ENCODE measurements at regions not wholly inside any gene's neighbourhood (a gene's known extent, or its start where the extent isn't known, plus 50 kb on each side); places are given as distances from the start of the nearest gene placed in this dataset.

DNA sequence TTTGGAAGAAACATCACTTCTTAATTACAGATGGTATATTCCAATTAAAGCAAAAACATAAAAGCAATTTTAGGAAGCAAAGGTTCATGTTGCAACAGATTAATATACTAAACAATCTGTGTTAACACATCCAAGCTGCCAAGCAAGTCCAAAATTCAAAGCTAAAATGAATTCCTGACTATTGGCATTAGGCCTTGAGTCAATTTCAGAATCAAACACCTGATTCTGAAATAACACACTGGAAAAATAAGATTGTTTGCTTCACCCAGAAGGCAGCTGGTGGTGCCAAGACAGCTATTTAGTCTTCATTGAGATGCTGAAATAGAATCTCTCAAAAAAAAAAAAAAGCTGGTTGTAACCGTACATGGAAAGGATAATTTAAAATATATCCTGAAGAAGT lies 465.6 kb downstream of the SOCS6 start:
- no TSS peak for BruUV-seq (replicated peaks)
- intact Hi-C loops (cut with micrococcal nuclease; ENCODE audit: unreplicated experiment), result no loop called here
- no peak for DNase-seq (ENCODE audit: low spot score)
- no peak for TF ChIP-seq EZH2 (IDR thresholded peaks at IDR 0.05; ENCODE audit: borderline replicate concordance, low read depth, low read length, poor library complexity, severe bottlenecking)
- TF ChIP-seq, protein P1, sequence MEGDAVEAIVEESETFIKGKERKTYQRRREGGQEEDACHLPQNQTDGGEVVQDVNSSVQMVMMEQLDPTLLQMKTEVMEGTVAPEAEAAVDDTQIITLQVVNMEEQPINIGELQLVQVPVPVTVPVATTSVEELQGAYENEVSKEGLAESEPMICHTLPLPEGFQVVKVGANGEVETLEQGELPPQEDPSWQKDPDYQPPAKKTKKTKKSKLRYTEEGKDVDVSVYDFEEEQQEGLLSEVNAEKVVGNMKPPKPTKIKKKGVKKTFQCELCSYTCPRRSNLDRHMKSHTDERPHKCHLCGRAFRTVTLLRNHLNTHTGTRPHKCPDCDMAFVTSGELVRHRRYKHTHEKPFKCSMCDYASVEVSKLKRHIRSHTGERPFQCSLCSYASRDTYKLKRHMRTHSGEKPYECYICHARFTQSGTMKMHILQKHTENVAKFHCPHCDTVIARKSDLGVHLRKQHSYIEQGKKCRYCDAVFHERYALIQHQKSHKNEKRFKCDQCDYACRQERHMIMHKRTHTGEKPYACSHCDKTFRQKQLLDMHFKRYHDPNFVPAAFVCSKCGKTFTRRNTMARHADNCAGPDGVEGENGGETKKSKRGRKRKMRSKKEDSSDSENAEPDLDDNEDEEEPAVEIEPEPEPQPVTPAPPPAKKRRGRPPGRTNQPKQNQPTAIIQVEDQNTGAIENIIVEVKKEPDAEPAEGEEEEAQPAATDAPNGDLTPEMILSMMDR (conservative IDR thresholded peaks at IDR 0.05; ENCODE audit: low read depth, low read length), result no peak
- H3K4me1 ChIP-seq (ENCODE audit: insufficient read depth, low read length, poor library complexity, severe bottlenecking), result no peaks in the 10 kb centered on the region
- no peak overlapping the region for H3K27ac ChIP-seq (ENCODE audit: low read depth, low read length, poor library complexity, severe bottlenecking)
- no peaks in the 10 kb centered on the region for H3K36me3 ChIP-seq (ENCODE audit: insufficient read depth, low read length, poor library complexity, severe bottlenecking)
- ChIA-PET CTCF (no interaction called here), POLR2A (ENCODE audit: low non-redundant PET) (no interaction called here)
- no peaks in the 10 kb centered on the region for H3K9me3 ChIP-seq (ENCODE audit: low read depth, low read length, poor library complexity, severe bottlenecking)
- H3K27me3 ChIP-seq (replicated peaks; ENCODE audit: insufficient read depth, low read depth, low read length, poor library complexity), result no peaks in the 10 kb centered on the region
- H3K4me3 ChIP-seq (ENCODE audit: low read depth, low read length, poor library complexity, severe bottlenecking), result no peak overlapping the region

DNA sequence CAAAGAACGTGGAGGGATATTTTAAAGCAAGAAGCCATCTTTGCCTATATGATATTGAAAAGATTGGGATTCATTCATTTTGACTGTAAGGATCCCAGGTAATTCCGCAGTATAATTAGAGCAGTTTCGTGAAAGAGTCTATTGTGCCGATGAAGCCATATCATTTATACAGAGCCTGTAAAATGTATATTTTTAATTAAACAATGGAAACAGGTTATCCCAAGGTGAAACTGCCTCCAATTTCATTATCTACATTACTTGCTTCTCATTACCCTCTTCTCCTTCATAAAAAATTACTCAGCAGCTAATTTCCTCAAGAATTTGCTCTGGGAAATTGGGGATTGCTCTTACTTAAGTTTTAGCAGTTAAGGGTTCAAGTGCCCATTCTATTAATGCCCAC lies 444.1 kb downstream of the SOCS6 start:
- Histone ChIP-seq H3K9me3 (ENCODE audit: low read depth, low read length, poor library complexity, severe bottlenecking) (peaks cover 4% of the 10 kb centered on the region), H3K4me1 (ENCODE audit: insufficient read depth, low read length, poor library complexity, severe bottlenecking) (no peaks in the 10 kb centered on the region)
- POLR2A ChIA-PET (ENCODE audit: low non-redundant PET), result no interaction called here

DNA sequence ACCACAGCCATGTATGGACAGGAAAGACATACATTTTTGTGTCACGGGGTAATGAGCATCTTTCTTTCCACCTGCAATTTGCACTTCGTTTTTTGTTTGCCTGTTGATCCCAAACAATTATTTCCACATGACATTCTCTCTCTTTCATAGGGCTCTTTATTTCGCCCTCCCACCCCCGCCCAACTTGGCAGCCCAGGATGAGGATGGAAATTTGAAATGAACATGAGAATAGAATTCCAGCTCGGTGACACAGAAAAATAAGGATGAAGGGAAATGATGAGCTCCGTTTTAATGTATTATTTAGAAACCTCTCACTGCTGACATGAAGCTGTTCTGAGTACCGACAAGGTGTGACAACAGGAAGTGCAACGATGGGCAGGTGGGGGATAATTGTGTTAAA lies 443.3 kb downstream of the SOCS6 start:
- intact Hi-C loops (cut with micrococcal nuclease; ENCODE audit: unreplicated experiment), result no loop called here
- no peak for TF ChIP-seq EZH2 (IDR thresholded peaks at IDR 0.05; ENCODE audit: borderline replicate concordance, low read depth, low read length, poor library complexity, severe bottlenecking)
- TF ChIP-seq, protein P1 (conservative IDR thresholded peaks at IDR 0.05; ENCODE audit: low read depth, low read length), result no peak
- Histone ChIP-seq H3K4me3 (ENCODE audit: low read depth, low read length, poor library complexity, severe bottlenecking) (no peak overlapping the region), H3K36me3 (ENCODE audit: insufficient read depth, low read length, poor library complexity, severe bottlenecking) (no peaks in the 10 kb centered on the region), H3K4me1 (ENCODE audit: insufficient read depth, low read length, poor library complexity, severe bottlenecking) (no peaks in the 10 kb centered on the region), H3K27ac (ENCODE audit: low read depth, low read length, poor library complexity, severe bottlenecking) (no peak overlapping the region), H3K9me3 (ENCODE audit: low read depth, low read length, poor library complexity, severe bottlenecking) (peaks cover 4% of the 10 kb centered on the region), H3K27me3 (replicated peaks; ENCODE audit: insufficient read depth, low read depth, low read length, poor library complexity) (no peaks in the 10 kb centered on the region)
- DNase-seq (ENCODE audit: low spot score), result no peak
- ChIA-PET POLR2A (ENCODE audit: low non-redundant PET) (no interaction called here), CTCF (no interaction called here)
- BruUV-seq (replicated peaks), result no TSS peak

More for the DNA sequence above, 444.1 kb downstream of the SOCS6 start:
- Histone ChIP-seq H3K27me3 (replicated peaks; ENCODE audit: insufficient read depth, low read depth, low read length, poor library complexity) (no peaks in the 10 kb centered on the region), H3K36me3 (ENCODE audit: insufficient read depth, low read length, poor library complexity, severe bottlenecking) (no peaks in the 10 kb centered on the region), H3K4me3 (ENCODE audit: low read depth, low read length, poor library complexity, severe bottlenecking) (no peak overlapping the region), H3K27ac (ENCODE audit: low read depth, low read length, poor library complexity, severe bottlenecking) (no peak overlapping the region)
- intact Hi-C loops (cut with micrococcal nuclease; ENCODE audit: unreplicated experiment), result no loop called here
- no peak for TF ChIP-seq EZH2 (IDR thresholded peaks at IDR 0.05; ENCODE audit: borderline replicate concordance, low read depth, low read length, poor library complexity, severe bottlenecking)
- TF ChIP-seq, protein P1 (conservative IDR thresholded peaks at IDR 0.05; ENCODE audit: low read depth, low read length), result no peak
- CTCF ChIA-PET, result no interaction called here
- no TSS peak for BruUV-seq (replicated peaks)
- no peak for DNase-seq (ENCODE audit: low spot score)

Measured in A673 (cell line).